ENCODE measurements at regions not wholly inside any gene's neighbourhood (a gene's known extent, or its start where the extent isn't known, plus 50 kb on each side); places are given as distances from the start of the nearest gene placed in this dataset.

GRCh38 chr14:94885481-94886155 is 115.7 kb upstream of the GSC start:
- no peak overlapping the region for H2BK20ac ChIP-seq (ENCODE audit: low read length)
- H3K27me3 ChIP-seq (replicated peaks in 1 of 4; ENCODE audit: control insufficient read depth in 3 of 4, extremely low read depth in 1 of 4, insufficient read depth in 3 of 4, low read length in 3 of 4), result no peaks in the 10 kb centered on the region
- CTCF ChIA-PET (ENCODE audit: partially characterized antibody), result interaction anchor here (1.4 kb wide), 1 partner anchor 18 kb away, joined by 3 read pairs; no protein-coding TSS in a partner anchor
- TF ChIP-seq FOSL1 (IDR thresholded peaks at IDR 0.05; ENCODE audit: insufficient read depth, low read depth, low read length) (no peak), TCF12 (IDR thresholded peaks at IDR 0.05; ENCODE audit: low read depth, low read length) (no peak), GTF2F1 (IDR thresholded peaks at IDR 0.05; ENCODE audit: borderline replicate concordance, low read depth, low read length) (no peak), SP2 (IDR thresholded peaks at IDR 0.05; ENCODE audit: low read length) (no peak), ATF3 (IDR thresholded peaks at IDR 0.05; ENCODE audit: insufficient read depth, low read depth, low read length) (no peak), RBBP5 (IDR thresholded peaks at IDR 0.05; ENCODE audit: borderline replicate concordance, low read depth, low read length) (no peak), TAF1 (IDR thresholded peaks at IDR 0.05; ENCODE audit: low read depth, low read length) (no peak), BCL11A (IDR thresholded peaks at IDR 0.05; ENCODE audit: low read depth in 2 of 2, low read length in 2 of 2) (no peak)

More at GRCh38 chr14:94885481-94886155, 115.7 kb upstream of the GSC start:
- Histone ChIP-seq H3K23ac (ENCODE audit: insufficient read length) (no peak overlapping the region), H3K79me2 (ENCODE audit: control insufficient read depth in 1 of 2, insufficient read depth in 2 of 2, low read length in 2 of 2) (0 out of 4 replicates have a peak, but pooled peaks cover 0 to 3% of the 10 kb centered on the region in 2 experiments), H3K27ac (ENCODE audit: low read depth, low read length) (no peak overlapping the region), H3K36me3 (ENCODE audit: control insufficient read depth in 2 of 4, insufficient read depth in 4 of 4, low read length in 3 of 4) (no peaks in the 10 kb centered on the region; a peak in 1 of 8 replicates), H4K91ac (replicated peaks; ENCODE audit: insufficient read length, low read length) (no peak overlapping the region), H3K9ac (replicated peaks in 1 of 4; ENCODE audit: extremely low read depth in 1 of 4, low read depth in 3 of 4, low read length in 3 of 4) (no peak overlapping the region), H4K8ac (ENCODE audit: extremely low read depth, insufficient read depth, low read length) (no peak overlapping the region), H3K14ac (ENCODE audit: insufficient read length) (no peak overlapping the region), H3K18ac (ENCODE audit: extremely low read depth, low read length) (no peak overlapping the region), H2BK5ac (ENCODE audit: low read depth, low read length) (no peak overlapping the region), H3K79me1 (ENCODE audit: low read depth, low read length) (0 out of 2 replicates have a peak, but pooled peaks cover 2% of the 10 kb centered on the region), H2BK12ac (ENCODE audit: low read depth, low read length) (no peak overlapping the region), H3K4me3 (ENCODE audit: extremely low read depth in 1 of 4, insufficient read depth in 2 of 4, low read depth in 3 of 4, low read length in 4 of 4) (no peak overlapping the region), H2AK5ac (ENCODE audit: low read depth, low read length) (no peak overlapping the region), H3K9me3 (ENCODE audit: insufficient read depth in 2 of 2, low read depth in 1 of 2, low read length in 1 of 2) (no peaks in the 10 kb centered on the region), H3K4me1 (replicated peaks in 1 of 4; ENCODE audit: control insufficient read depth in 3 of 4, insufficient read depth in 4 of 4, low read length in 3 of 4) (no peaks in the 10 kb centered on the region), H4K5ac (ENCODE audit: insufficient read length, low read depth, low read length) (no peak overlapping the region), H4K20me1 (replicated peaks in 1 of 2; ENCODE audit: control insufficient read depth in 1 of 2, insufficient read depth in 2 of 2, low read length in 2 of 2) (peaks cover 0 to 14% of the 10 kb centered on the region in 2 experiments), H3K23me2 (ENCODE audit: low read depth, low read length) (peaks cover 13% of the 10 kb centered on the region), H3K4me2 (ENCODE audit: insufficient read depth in 1 of 2, low read depth in 2 of 2, low read length in 2 of 2) (no peak overlapping the region), H3K4ac (replicated peaks; ENCODE audit: insufficient read length, low read depth, low read length) (no peak overlapping the region), H2BK120ac (replicated peaks; ENCODE audit: low read depth, low read length) (no peak overlapping the region), H3K56ac (replicated peaks; ENCODE audit: insufficient read length, low read depth, low read length) (no peak overlapping the region), H2BK15ac (ENCODE audit: low read length) (no peak overlapping the region), H2AFZ (ENCODE audit: low read length) (no peak overlapping the region)
- WGBS, 2 experiments (ENCODE audit: extremely low coverage in 1 of 2, insufficient coverage in 1 of 2, insufficient read length in 1 of 2, insufficient replicate concordance in 2 of 2, low coverage in 1 of 2, low lambda C conversion rate in 2 of 2, missing lambda C conversion rate in 1 of 2), result 79% methylated on average over 5 of the region's 5 CpGs; no CpG with 5 or more reads in 1 of the 2 experiments
- no peak for FAIRE-seq
- POLR2A ChIA-PET (ENCODE audit: partially characterized antibody), result no interaction called here
- no peak for DNase-seq (ENCODE audit: low read depth in 1 of 2, low spot score in 2 of 2)

Measured in H1 (cell line).